Natural killer cell (primary cell): ENCODE measurements at regions not wholly inside any gene's neighbourhood (a gene's known extent, or its start where the extent isn't known, plus 50 kb on each side); places are given as distances from the start of the nearest gene placed in this dataset.

ENCODE experiments used
- ATAC-seq, 3 donors: fragments of 150-1000 bp in 2 of 3; fragments of 200-7000 bp in 1 of 3; cut with Tn5 transposase; 1 replicate in 1 of 3; 2 replicates in 2 of 3; pipeline ENCODE4 v1.10.0; 2021; ENCODE audit warnings: mild to moderate bottlenecking in 2 of 3, moderate library complexity in 2 of 3
- DNase-seq, 2 donors: peaks; one replicate each; pipeline versions ENCODE4 v3.0.0 to v3.0.0-alpha.2; 2013 to 2021; ENCODE audit warnings: mixed read lengths in 1 of 2
- H3K27ac ChIP-seq: one replicate; pipeline ENCODE4 v1.5.1; 2013; ENCODE audit warnings: mild to moderate bottlenecking, low read length
- H3K27me3 ChIP-seq: one replicate; pipeline ENCODE4 v1.6.1; 2013; ENCODE audit warnings: low read length; ENCODE audit not compliant: control insufficient read depth, insufficient read depth
- H3K36me3 ChIP-seq: one replicate; pipeline ENCODE4 v1.6.1; 2013; ENCODE audit warnings: low read length; ENCODE audit not compliant: control insufficient read depth, insufficient read depth
- H3K4me1 ChIP-seq: one replicate; pipeline ENCODE4 v1.6.1; 2013; ENCODE audit warnings: low read length; ENCODE audit not compliant: control insufficient read depth, insufficient read depth
- H3K4me3 ChIP-seq: one replicate; pipeline ENCODE4 v1.5.1; 2013; ENCODE audit warnings: low read length
- H3K9me3 ChIP-seq: one replicate; pipeline ENCODE4 v1.6.1; 2013; ENCODE audit warnings: low read length; ENCODE audit not compliant: control insufficient read depth, insufficient read depth
- H3K27ac Mint-ChIP-seq, 2 donors: one replicate each; pipeline ENCODE4 v1.8.0; 2022; ENCODE audit warnings: mild to moderate bottlenecking in 2 of 2, mixed read lengths in 2 of 2, moderate library complexity in 1 of 2
- H3K27me3 Mint-ChIP-seq, 2 donors: one replicate each; pipeline ENCODE4 v1.8.0; 2022; ENCODE audit warnings: low read depth in 2 of 2, mixed read lengths in 2 of 2
- H3K36me3 Mint-ChIP-seq: one replicate; pipeline ENCODE4 v1.8.0; 2022; ENCODE audit warnings: mixed read lengths
- H3K4me1 Mint-ChIP-seq, 2 donors: one replicate each; pipeline ENCODE4 v1.8.0; 2022; ENCODE audit warnings: mixed read lengths in 2 of 2
- H3K4me3 Mint-ChIP-seq: one replicate; pipeline ENCODE4 v1.8.0; 2022; ENCODE audit warnings: mild to moderate bottlenecking, moderate library complexity, mixed read lengths
- H3K9me3 Mint-ChIP-seq, 2 donors: one replicate each; pipeline ENCODE4 v1.8.0; 2022; ENCODE audit warnings: mixed read lengths in 2 of 2
- CTCF ChIP-seq: fragments of 200-600 bp; IDR thresholded peaks from one replicate; pipeline ENCODE4 v1.8.0; 2022; ENCODE audit warnings: antibody characterized with exemption
- WGBS: methylation state at CpG from one replicate; pipeline ENCODE4 v1.1.7; 2013; ENCODE audit warnings: missing lambda C conversion rate; ENCODE audit not compliant: insufficient coverage; 5-methylcytosine and 5-hydroxymethylcytosine counted together
- intact Hi-C: fragments of 100-400 bp; cut with micrococcal nuclease; formaldehyde crosslinking; loops from one replicate; pipeline ENCODE4 v1.14.2; 2022

- peaks cover 8% of the 10 kb centered on the region for H3K36me3 Mint-ChIP-seq
- H3K9me3 Mint-ChIP-seq: no peaks in the 10 kb centered on the region
- H3K27ac ChIP-seq: no peak overlapping the region
- no peak overlapping the region for H3K4me3 ChIP-seq
- no peaks in the 10 kb centered on the region for H3K36me3 ChIP-seq
- 92% methylated on average over 4 of the region's 4 CpGs for WGBS
- no peak overlapping the region for H3K27ac Mint-ChIP-seq
- no peaks in the 10 kb centered on the region for H3K4me1 ChIP-seq
- no peak for TF ChIP-seq CTCF
- no peaks in the 10 kb centered on the region for H3K4me1 Mint-ChIP-seq
- no peaks in the 10 kb centered on the region for H3K9me3 ChIP-seq
- no peak for ATAC-seq
- H3K27me3 ChIP-seq: no peaks in the 10 kb centered on the region
- intact Hi-C loops: no loop called here
- DNase-seq: no peak
- H3K27me3 Mint-ChIP-seq: peaks cover 4 to 16% of the 10 kb centered on the region in 2 donors
- no peak overlapping the region for H3K4me3 Mint-ChIP-seq
Observed at GRCh38 chr1:199261328-199261727, 622.5 kb downstream of the PTPRC start.

GRCh38 chr1:199264283-199264682 is 625.4 kb downstream of the PTPRC start:
- no peaks in the 10 kb centered on the region for H3K9me3 ChIP-seq
- no peak for TF ChIP-seq CTCF
- Mint-ChIP-seq H3K4me1 (no peaks in the 10 kb centered on the region), H3K27ac (no peak overlapping the region), H3K4me3 (no peak overlapping the region), H3K36me3 (no peaks in the 10 kb centered on the region), H3K27me3 (peaks cover under 1 to 3% of the 10 kb centered on the region in 2 donors), H3K9me3 (no peaks in the 10 kb centered on the region)
- no peaks in the 10 kb centered on the region for H3K27me3 ChIP-seq
- H3K4me1 ChIP-seq: no peaks in the 10 kb centered on the region
- intact Hi-C loops: no loop called here
- 100% methylated on average over 2 of the region's 2 CpGs for WGBS
- H3K36me3 ChIP-seq: no peaks in the 10 kb centered on the region
- no peak for DNase-seq
- no peak overlapping the region for H3K27ac ChIP-seq
- ATAC-seq: no peak
- no peak overlapping the region for H3K4me3 ChIP-seq

- Histone ChIP-seq H3K36me3 (no peaks in the 10 kb centered on the region), H3K27ac (no peak overlapping the region), H3K4me3 (no peak overlapping the region), H3K4me1 (no peaks in the 10 kb centered on the region), H3K27me3 (no peaks in the 10 kb centered on the region), H3K9me3 (no peaks in the 10 kb centered on the region)
- TF ChIP-seq CTCF: no peak
- ATAC-seq: no peak
- Mint-ChIP-seq H3K9me3 (no peaks in the 10 kb centered on the region), H3K27me3 (peaks cover 0 to 3% of the 10 kb centered on the region in 2 donors), H3K27ac (no peak overlapping the region), H3K36me3 (no peaks in the 10 kb centered on the region), H3K4me1 (no peaks in the 10 kb centered on the region), H3K4me3 (no peak overlapping the region)
- intact Hi-C loops: no loop called here
- DNase-seq: no peak
- WGBS: no CpG with 5 or more reads among the region's 1 CpG
Observed at GRCh38 chr1:199264911-199265310, 626.1 kb downstream of the PTPRC start.

GRCh38 chr1:199265319-199265718 is 626.5 kb downstream of the PTPRC start:
- intact Hi-C loops: no loop called here
- no peaks in the 10 kb centered on the region for H3K9me3 ChIP-seq
- no peaks in the 10 kb centered on the region for H3K36me3 ChIP-seq
- H3K4me3 Mint-ChIP-seq: no peak overlapping the region
- no peak overlapping the region for H3K27ac Mint-ChIP-seq
- no peak overlapping the region for H3K27ac ChIP-seq
- no peaks in the 10 kb centered on the region for H3K4me1 ChIP-seq
- no peaks in the 10 kb centered on the region for H3K27me3 ChIP-seq
- no peak for ATAC-seq
- H3K9me3 Mint-ChIP-seq: no peaks in the 10 kb centered on the region
- no peak for TF ChIP-seq CTCF
- no peaks in the 10 kb centered on the region for H3K4me1 Mint-ChIP-seq
- H3K36me3 Mint-ChIP-seq: no peaks in the 10 kb centered on the region
- WGBS: 86% methylated on average over 2 of the region's 3 CpGs
- H3K27me3 Mint-ChIP-seq: peaks cover 0 to 6% of the 10 kb centered on the region in 2 donors
- H3K4me3 ChIP-seq: no peak overlapping the region
- no peak for DNase-seq
